PC-9 (cell line): ENCODE measurements at regions not wholly inside any gene's neighbourhood (a gene's known extent, or its start where the extent isn't known, plus 50 kb on each side); places are given as distances from the start of the nearest gene placed in this dataset.

ENCODE experiments used
- CTCF ChIP-seq: fragments of 200-600 bp; sonication (generic); conservative IDR thresholded peaks from 2 replicates; pipeline ENCODE4 v1.6.1; 2017; ENCODE audit warnings: mixed run types, antibody characterized with exemption, mild to moderate bottlenecking, moderate library complexity
- EZH2 ChIP-seq: fragments of 200-600 bp; sonication (generic); IDR thresholded peaks from 2 replicates; pipeline ENCODE4 v1.8.0; 2017; ENCODE audit warnings: antibody characterized with exemption, low read depth

DNA sequence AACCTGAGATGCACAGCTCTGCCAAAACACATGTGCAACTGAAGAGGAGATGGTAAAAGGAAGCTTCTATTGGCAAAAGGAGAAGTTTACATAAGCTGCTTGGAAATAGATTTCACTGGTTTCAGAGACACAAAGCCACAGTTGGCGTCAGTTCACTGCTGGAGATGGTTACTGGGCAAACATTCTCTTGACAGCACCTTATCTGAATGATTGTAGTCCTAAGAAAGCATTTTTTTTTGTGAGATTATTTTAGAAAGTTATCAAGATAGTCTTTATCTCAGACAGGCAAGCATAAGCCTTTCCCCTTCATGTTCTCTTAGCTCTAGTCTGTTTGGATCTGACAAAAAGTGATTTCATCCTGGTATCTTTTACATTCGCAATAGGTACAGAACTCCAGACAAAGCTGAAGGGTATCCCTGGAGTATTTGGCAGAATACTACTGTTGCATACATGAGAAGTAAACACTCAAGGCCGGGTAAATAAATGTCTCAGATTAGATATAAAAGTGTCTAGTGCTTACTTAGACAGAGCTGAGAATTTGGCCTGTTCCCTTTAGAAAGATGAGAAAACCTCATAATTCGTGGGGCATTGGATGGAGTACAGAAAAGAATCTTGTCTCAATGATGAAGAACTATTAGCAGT, 1668.0 kb upstream of the NUDT12 start:
- TF ChIP-seq CTCF: no peak
- no peak for TF ChIP-seq EZH2
